GOT3 (cell line): ENCODE measurements at regions not wholly inside any gene's neighbourhood (a gene's known extent, or its start where the extent isn't known, plus 50 kb on each side); places are given as distances from the start of the nearest gene placed in this dataset.
A peak's percentile ranks its signal among the peaks of the same experiment; 100 is the strongest.

ENCODE experiments used
- DNase-seq: peaks from one replicate; lab custom pipeline; 2025; ENCODE audit warnings: mixed read lengths; lab: John Stamatoyannopoulos, UW

GRCh38 chr15:85847031-85847430 is 52.3 kb upstream of the KLHL25 start:
- DNase-seq, result no peak

GRCh38 chr15:85849946-85850345 is 55.2 kb upstream of the KLHL25 start:
- DNase-seq, result no peak

GRCh38 chr15:85852969-85853368 is 58.2 kb upstream of the KLHL25 start:
- no peak for DNase-seq

- DNase-seq, result no peak
Measured at GRCh38 chr15:85854345-85855097, 59.8 kb upstream of the KLHL25 start.

- peak; percentile 8 for DNase-seq
Measured at GRCh38 chr15:85858586-85859375, 64.1 kb upstream of the KLHL25 start.

- no peak for DNase-seq
Measured at GRCh38 chr15:85859671-85860070, 64.9 kb upstream of the KLHL25 start.

- DNase-seq, result no peak
Measured at GRCh38 chr15:85860394-85861161, 65.9 kb upstream of the KLHL25 start.

GRCh38 chr15:85865070-85865684 is 70.5 kb upstream of the KLHL25 start:
- DNase-seq, result no peak

GRCh38 chr15:85867250-85867649 is 72.5 kb upstream of the KLHL25 start:
- no peak for DNase-seq

GRCh38 chr15:85869124-85869523 is 74.4 kb upstream of the KLHL25 start:
- no peak for DNase-seq

GRCh38 chr15:85870216-85871014 is 75.7 kb upstream of the KLHL25 start:
- no peak for DNase-seq

GRCh38 chr15:85871545-85871944 is 76.8 kb upstream of the KLHL25 start:
- DNase-seq, result no peak

GRCh38 chr15:85872125-85872524 is 77.4 kb upstream of the KLHL25 start:
- DNase-seq, result no peak

GRCh38 chr15:85874236-85874635 is 79.5 kb upstream of the KLHL25 start:
- DNase-seq, result no peak

GRCh38 chr15:85875756-85876155 is 81.0 kb upstream of the KLHL25 start:
- no peak for DNase-seq

GRCh38 chr15:85878828-85879225 is 84.1 kb upstream of the KLHL25 start:
- no peak for DNase-seq

GRCh38 chr15:85879334-85880163 is 84.8 kb upstream of the KLHL25 start:
- no peak for DNase-seq

- no peak for DNase-seq
Measured at GRCh38 chr15:85880501-85881190, 85.9 kb upstream of the KLHL25 start.

- DNase-seq, result no peak
Measured at GRCh38 chr15:85886309-85886811, 91.6 kb upstream of the KLHL25 start.
